Hematopoietic multipotent progenitor cell treated with erythropoietin and hydrocortisone succinate and interleukin-3 and kit ligand, for 8 days (in vitro differentiated cells): ENCODE measurements at regions not wholly inside any gene's neighbourhood (a gene's known extent, or its start where the extent isn't known, plus 50 kb on each side); places are given as distances from the start of the nearest gene placed in this dataset.
"Not testable (repeated sequence)": the region's sequence is repeated elsewhere in the genome, so short reads cannot be mapped to it uniquely, and the experiment has no call there.

Experiments
- DNase-seq: peaks from one replicate; pipeline ENCODE4 v3.0.0-alpha.2; 2015

GRCh38 chr3:17820275-17820674 lies 77.8 kb upstream of the TBC1D5 start:
- DNase-seq, result no peak

GRCh38 chr3:17817973-17818372 lies 75.5 kb upstream of the TBC1D5 start:
- not testable (repeated sequence) for DNase-seq

DNA sequence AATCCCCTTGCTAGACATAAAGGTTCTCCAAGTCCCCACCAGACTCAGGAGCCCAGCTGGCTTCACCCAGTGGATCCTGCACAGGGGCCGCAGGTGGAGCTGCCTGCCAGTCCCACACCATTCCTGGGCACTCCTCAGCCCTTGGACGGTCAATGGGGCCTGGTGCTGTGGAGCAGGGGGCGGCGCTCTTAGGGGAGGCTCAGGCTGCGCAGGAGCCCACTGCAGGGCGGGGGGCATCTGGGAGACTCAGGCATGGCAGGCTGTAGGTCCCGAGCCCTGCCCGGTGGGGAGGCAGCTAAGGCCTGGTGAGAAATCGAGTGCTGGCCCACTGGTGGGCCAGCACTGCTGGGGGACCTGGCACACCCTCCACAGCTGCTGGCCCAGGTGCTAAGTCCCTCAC lies 75.1 kb upstream of the TBC1D5 start:
- DNase-seq, result no peak

- DNase-seq, result not testable (repeated sequence)
Measured at GRCh38 chr3:17816839-17817238, 74.4 kb upstream of the TBC1D5 start.

GRCh38 chr3:17812328-17812727 lies 69.9 kb upstream of the TBC1D5 start:
- DNase-seq, result peak; percentile 9

- no peak for DNase-seq
Measured at GRCh38 chr3:17811646-17812045, 69.2 kb upstream of the TBC1D5 start.

DNA sequence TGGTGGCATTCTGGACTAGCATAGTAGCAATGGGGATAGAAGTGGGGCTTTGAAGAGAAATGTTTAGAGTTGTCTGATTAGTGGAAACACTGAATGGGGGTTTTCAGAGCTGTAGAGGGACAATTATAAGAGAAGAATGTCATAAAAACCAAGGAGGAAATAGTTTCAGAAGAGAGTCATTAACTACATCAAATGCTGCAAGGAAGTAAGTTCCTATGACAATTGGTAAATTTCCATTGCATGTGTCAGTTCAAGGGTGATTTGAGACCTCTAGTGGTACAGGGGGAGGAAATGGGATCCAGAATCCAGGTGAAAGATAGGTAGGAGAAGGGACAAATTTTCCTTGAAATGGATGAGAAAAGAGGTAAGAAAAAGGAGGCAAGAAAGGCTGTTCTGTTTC lies 68.3 kb upstream of the TBC1D5 start:
- DNase-seq, result no peak

- DNase-seq, result peak; percentile 94
Measured at GRCh38 chr3:17808994-17809393, 66.6 kb upstream of the TBC1D5 start.

- DNase-seq, result no peak
Measured at GRCh38 chr3:17806876-17807275, 64.4 kb upstream of the TBC1D5 start.

- DNase-seq, result no peak
Measured at GRCh38 chr3:17806201-17806600, 63.8 kb upstream of the TBC1D5 start.

GRCh38 chr3:17805461-17805940 lies 63.1 kb upstream of the TBC1D5 start:
- no peak for DNase-seq

- DNase-seq, result peak; percentile 9
Measured at GRCh38 chr3:17802950-17803349, 60.5 kb upstream of the TBC1D5 start.

GRCh38 chr3:17801131-17801530 lies 58.7 kb upstream of the TBC1D5 start:
- no peak for DNase-seq

DNA sequence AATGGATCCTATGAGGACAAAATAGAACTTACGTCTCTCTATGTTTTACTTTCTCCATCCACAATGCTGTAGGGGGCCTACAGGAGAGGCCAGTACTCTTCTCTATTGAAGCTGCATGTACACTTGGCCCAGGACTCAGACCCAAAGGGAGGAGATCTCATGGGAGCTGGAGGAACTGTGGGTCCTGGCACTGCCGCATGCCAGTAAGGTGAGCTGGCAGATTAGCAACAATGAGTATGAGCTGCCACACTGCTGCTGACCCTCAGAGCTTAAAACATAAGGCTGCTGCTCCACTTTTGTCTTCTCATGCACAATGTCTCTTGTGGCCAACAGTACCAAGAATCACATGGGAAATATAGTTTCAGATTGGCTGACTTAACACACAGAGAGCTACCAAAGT lies 57.8 kb upstream of the TBC1D5 start:
- no peak for DNase-seq

DNA sequence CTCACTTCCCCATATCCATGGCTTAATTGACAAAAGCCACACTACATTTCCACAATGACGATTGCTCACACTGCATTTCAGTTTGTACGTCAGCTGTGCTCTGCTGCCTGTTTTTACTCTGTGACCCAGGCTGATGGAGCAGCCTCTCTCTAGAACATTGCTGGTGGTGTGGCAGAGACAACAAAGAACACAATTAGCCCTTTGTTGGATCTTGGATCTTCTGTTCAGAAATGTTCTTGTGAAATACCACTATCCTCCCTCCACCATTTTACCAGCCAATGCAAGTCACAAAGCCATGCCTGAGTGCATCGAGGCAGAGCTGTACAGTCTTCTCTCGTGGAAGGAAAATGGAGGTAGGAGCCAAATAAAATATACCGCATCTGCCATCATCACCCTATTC lies 56.9 kb upstream of the TBC1D5 start:
- no peak for DNase-seq

- DNase-seq, result peak; percentile 22
Measured at GRCh38 chr3:17798000-17798399, 55.6 kb upstream of the TBC1D5 start.

DNA sequence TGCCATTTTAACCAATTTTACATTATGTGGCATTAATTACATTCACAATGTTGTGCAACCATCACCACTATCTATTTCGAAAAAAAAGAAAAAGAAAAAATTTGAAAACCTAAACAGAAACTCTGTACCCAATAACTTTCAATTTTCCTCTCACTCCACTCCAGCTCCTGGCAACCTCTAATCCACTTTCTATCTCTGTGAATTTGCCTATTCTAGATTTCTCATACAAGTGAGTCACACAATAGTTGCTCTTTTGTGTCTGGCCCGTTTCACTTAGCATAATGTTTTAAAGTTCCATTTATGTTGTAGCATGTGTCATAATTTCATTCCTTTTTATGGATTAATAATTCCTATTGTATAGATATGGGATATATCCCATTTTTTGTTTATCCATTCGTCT lies 53.3 kb upstream of the TBC1D5 start:
- DNase-seq, result no peak

GRCh38 chr3:17795280-17795679 lies 52.8 kb upstream of the TBC1D5 start:
- DNase-seq, result no peak

GRCh38 chr3:17793542-17794195 lies 51.2 kb upstream of the TBC1D5 start:
- DNase-seq, result no peak
